Naive thymus-derived CD8-positive, alpha-beta T cell (primary cell): ENCODE measurements at regions not wholly inside any gene's neighbourhood (a gene's known extent, or its start where the extent isn't known, plus 50 kb on each side); places are given as distances from the start of the nearest gene placed in this dataset.

Source experiments
- ATAC-seq, 2 donors: fragments of 150-1000 bp; cut with Tn5 transposase in 1 of 2; sonication (Bioruptor Pico), chemical (Tn5 transposase) in 1 of 2; 1 replicate in 1 of 2; 2 replicates in 1 of 2; pipeline ENCODE4 v1.10.0; 2021; ENCODE audit warnings: mild to moderate bottlenecking in 2 of 2, moderate library complexity in 2 of 2
- POLR2A ChIA-PET: fragments of 350-600 bp; sonication (Branson Sonifier 250); formaldehyde crosslinking; loops from one replicate; lab custom pipeline; 2021; ENCODE audit warnings: antibody characterized with exemption; lab: Charles Lee
- DNase-seq, 10 donors: peaks; one replicate each; pipeline versions ENCODE4 v3.0.0 to v3.0.0-alpha.2; 2020 to 2022
- H3K27ac Mint-ChIP-seq, 10 donors: one replicate each; pipeline ENCODE4 v1.8.0; 2020 to 2022; ENCODE audit warnings: mild to moderate bottlenecking in 10 of 10, mixed read lengths in 10 of 10, moderate library complexity in 4 of 10, inconsistent platforms in 1 of 10
- H3K27me3 Mint-ChIP-seq, 5 donors: one replicate each; pipeline ENCODE4 v1.8.0; 2021 to 2022; ENCODE audit warnings: mixed read lengths in 5 of 5
- H3K36me3 Mint-ChIP-seq, 3 donors: one replicate each; pipeline ENCODE4 v1.8.0; 2020 to 2022; ENCODE audit warnings: mixed read lengths in 3 of 3, mild to moderate bottlenecking in 2 of 3, inconsistent platforms in 1 of 3
- H3K4me1 Mint-ChIP-seq, 4 donors: one replicate each; pipeline ENCODE4 v1.8.0; 2021 to 2022; ENCODE audit warnings: mixed read lengths in 4 of 4
- H3K4me3 Mint-ChIP-seq, 10 donors: one replicate each; pipeline ENCODE4 v1.8.0; 2020 to 2022; ENCODE audit warnings: mild to moderate bottlenecking in 10 of 10, mixed read lengths in 10 of 10, moderate library complexity in 6 of 10, inconsistent platforms in 1 of 10
- H3K9me3 Mint-ChIP-seq, 9 donors: one replicate each; pipeline ENCODE4 v1.8.0; 2020 to 2022; ENCODE audit warnings: mixed read lengths in 9 of 9, mild to moderate bottlenecking in 3 of 9, inconsistent platforms in 1 of 9, moderate library complexity in 1 of 9

- POLR2A ChIA-PET = no interaction called here
- Mint-ChIP-seq H3K27ac (peak overlapping the region in 1 of 10 donors; percentile 38), H3K27me3 (peaks cover 0 to 9% (median 1%) of the 10 kb centered on the region in 5 donors), H3K4me3 (no peak overlapping the region), H3K36me3 (peaks cover 0 to 5% (median 2%) of the 10 kb centered on the region in 3 donors), H3K4me1 (peaks cover 0 to 6% (median 5%) of the 10 kb centered on the region in 4 donors), H3K9me3 (peaks cover 0 to 10% (median 3%) of the 10 kb centered on the region in 9 donors)
- ATAC-seq (no peak), DNase-seq (peak in 1 of 10 donors; percentile 1)
Measured at GRCh38 chr2:161028581-161028980, 131.6 kb upstream of the TANK start.

GRCh38 chr2:161029321-161029720 lies 130.9 kb upstream of the TANK start:
- Mint-ChIP-seq H3K36me3 (peaks cover 0 to 5% (median 2%) of the 10 kb centered on the region in 3 donors), H3K4me3 (no peak overlapping the region), H3K27ac (no peak overlapping the region), H3K4me1 (peaks cover 0 to 6% (median 5%) of the 10 kb centered on the region in 4 donors), H3K9me3 (peaks cover 0 to 10% (median 3%) of the 10 kb centered on the region in 9 donors), H3K27me3 (peaks cover 0 to 2% (median 0%) of the 10 kb centered on the region in 5 donors)
- no peak for DNase-seq
- ATAC-seq = no peak
- POLR2A ChIA-PET = no interaction called here

- Mint-ChIP-seq H3K36me3 (peaks cover 0 to 12% (median 2%) of the 10 kb centered on the region in 3 donors), H3K27me3 (peaks cover 0 to 7% (median 0%) of the 10 kb centered on the region in 5 donors), H3K4me3 (no peak overlapping the region), H3K9me3 (peaks cover 0 to 16% (median 4%) of the 10 kb centered on the region in 9 donors), H3K27ac (no peak overlapping the region), H3K4me1 (peaks cover 0 to 6% (median 5%) of the 10 kb centered on the region in 4 donors)
- ATAC-seq (no peak), DNase-seq (no peak)
- POLR2A ChIA-PET = no interaction called here
Measured at GRCh38 chr2:161030260-161031063, 129.8 kb upstream of the TANK start.

- Mint-ChIP-seq H3K4me1 (peaks cover 0 to 6% (median 5%) of the 10 kb centered on the region in 4 donors), H3K27ac (no peak overlapping the region), H3K9me3 (peaks cover 0 to 25% (median 4%) of the 10 kb centered on the region in 9 donors), H3K36me3 (peaks cover 0 to 18% (median 2%) of the 10 kb centered on the region in 3 donors), H3K27me3 (peaks cover 0 to 11% (median 3%) of the 10 kb centered on the region in 5 donors), H3K4me3 (no peak overlapping the region)
- ATAC-seq (no peak), DNase-seq (no peak)
- POLR2A ChIA-PET = no interaction called here
Measured at GRCh38 chr2:161031511-161031910, 128.7 kb upstream of the TANK start.

GRCh38 chr2:161032635-161033034 lies 127.6 kb upstream of the TANK start:
- Mint-ChIP-seq H3K27ac (no peak overlapping the region), H3K36me3 (peaks cover 0 to 18% (median 2%) of the 10 kb centered on the region in 3 donors), H3K27me3 (peaks cover 0 to 11% (median 3%) of the 10 kb centered on the region in 5 donors), H3K4me1 (peaks cover 0 to 6% (median 5%) of the 10 kb centered on the region in 4 donors), H3K4me3 (no peak overlapping the region), H3K9me3 (peaks cover 0 to 25% (median 4%) of the 10 kb centered on the region in 9 donors)
- ATAC-seq (no peak), DNase-seq (no peak)
- POLR2A ChIA-PET = no interaction called here

GRCh38 chr2:161033059-161033660 lies 127.1 kb upstream of the TANK start:
- Mint-ChIP-seq H3K27me3 (peaks cover 0 to 11% (median 3%) of the 10 kb centered on the region in 5 donors), H3K9me3 (peaks cover 0 to 23% (median 4%) of the 10 kb centered on the region in 9 donors), H3K4me3 (no peak overlapping the region), H3K36me3 (peaks cover 0 to 18% (median 2%) of the 10 kb centered on the region in 3 donors), H3K27ac (no peak overlapping the region), H3K4me1 (peaks cover 0 to 6% (median 5%) of the 10 kb centered on the region in 4 donors)
- DNase-seq (no peak), ATAC-seq (no peak)
- POLR2A ChIA-PET = no interaction called here

GRCh38 chr2:161036926-161037325 lies 123.3 kb upstream of the TANK start:
- Mint-ChIP-seq H3K27ac (no peak overlapping the region), H3K9me3 (peaks cover 0 to 14% (median 3%) of the 10 kb centered on the region in 9 donors), H3K36me3 (peaks cover 0 to 13% (median 0%) of the 10 kb centered on the region in 3 donors), H3K4me3 (no peak overlapping the region), H3K4me1 (no peaks in the 10 kb centered on the region), H3K27me3 (peaks cover 0 to 22% (median 4%) of the 10 kb centered on the region in 5 donors)
- POLR2A ChIA-PET = no interaction called here
- DNase-seq = no peak
- no peak for ATAC-seq

GRCh38 chr2:161039071-161039470 lies 121.2 kb upstream of the TANK start:
- peaks cover 4 to 23% (median 7%) of the 10 kb centered on the region in 5 donors for H3K27me3 Mint-ChIP-seq
- H3K36me3 Mint-ChIP-seq = peaks cover 0 to 13% (median 0%) of the 10 kb centered on the region in 3 donors
- peaks cover 0 to 14% (median 3%) of the 10 kb centered on the region in 9 donors for H3K9me3 Mint-ChIP-seq
- no peaks in the 10 kb centered on the region for H3K4me1 Mint-ChIP-seq
- no peak overlapping the region for H3K27ac Mint-ChIP-seq
- POLR2A ChIA-PET = no interaction called here
- no peak for DNase-seq
- no peak for ATAC-seq
- H3K4me3 Mint-ChIP-seq = no peak overlapping the region

GRCh38 chr2:161041356-161041755 lies 118.9 kb upstream of the TANK start:
- Mint-ChIP-seq H3K4me1 (no peaks in the 10 kb centered on the region), H3K9me3 (no peaks in the 10 kb centered on the region), H3K27me3 (peaks cover 6 to 24% (median 11%) of the 10 kb centered on the region in 5 donors), H3K4me3 (no peak overlapping the region), H3K27ac (no peak overlapping the region), H3K36me3 (no peaks in the 10 kb centered on the region)
- no peak for DNase-seq
- ATAC-seq = no peak
- POLR2A ChIA-PET = no interaction called here

- ATAC-seq = no peak
- Mint-ChIP-seq H3K9me3 (no peaks in the 10 kb centered on the region), H3K36me3 (no peaks in the 10 kb centered on the region)
Measured at GRCh38 chr2:161042990-161043625, 117.1 kb upstream of the TANK start.

GRCh38 chr2:161044095-161044865 lies 115.9 kb upstream of the TANK start:
- no peak for DNase-seq
- H3K9me3 Mint-ChIP-seq = no peaks in the 10 kb centered on the region
- no peak overlapping the region for H3K4me3 Mint-ChIP-seq
- H3K4me1 Mint-ChIP-seq = no peaks in the 10 kb centered on the region
- peaks cover 6 to 26% (median 16%) of the 10 kb centered on the region in 5 donors for H3K27me3 Mint-ChIP-seq
- ATAC-seq = no peak
- POLR2A ChIA-PET = no interaction called here
- H3K27ac Mint-ChIP-seq = no peak overlapping the region
- H3K36me3 Mint-ChIP-seq = no peaks in the 10 kb centered on the region

More at GRCh38 chr2:161042990-161043625, 117.1 kb upstream of the TANK start:
- no peak for DNase-seq
- Mint-ChIP-seq H3K4me1 (no peaks in the 10 kb centered on the region), H3K27me3 (peaks cover 6 to 26% (median 16%) of the 10 kb centered on the region in 5 donors), H3K4me3 (no peak overlapping the region), H3K27ac (no peak overlapping the region)
- POLR2A ChIA-PET = no interaction called here

- H3K4me1 Mint-ChIP-seq = no peaks in the 10 kb centered on the region
- H3K27ac Mint-ChIP-seq = no peak overlapping the region
- POLR2A ChIA-PET = no interaction called here
- ATAC-seq (no peak), DNase-seq (no peak)
- no peak overlapping the region for H3K4me3 Mint-ChIP-seq
- no peaks in the 10 kb centered on the region for H3K36me3 Mint-ChIP-seq
- peaks cover 6 to 30% (median 17%) of the 10 kb centered on the region in 5 donors for H3K27me3 Mint-ChIP-seq
- no peaks in the 10 kb centered on the region for H3K9me3 Mint-ChIP-seq
Measured at GRCh38 chr2:161044921-161045320, 115.3 kb upstream of the TANK start.
